GM12891 (cell line): ENCODE measurements at regions not wholly inside any gene's neighbourhood (a gene's known extent, or its start where the extent isn't known, plus 50 kb on each side); places are given as distances from the start of the nearest gene placed in this dataset.
A peak's percentile ranks its signal among the peaks of the same experiment; 100 is the strongest.

ENCODE experiments used
- DNase-seq: peaks from one replicate; pipeline ENCODE4 v3.0.0; 2011; ENCODE audit warnings: low spot score; ENCODE audit not compliant: insufficient read length
- FAIRE-seq: peaks from 2 replicates; lab custom pipeline; 2011; peaks lifted over from hg19 to GRCh38; lab: Jason Lieb, UNC
- PAX5 ChIP-seq: IDR thresholded peaks from 2 replicates; pipeline ENCODE4 v1.6.1; 2011; ENCODE audit warnings: low read length, moderate library complexity, mild to moderate bottlenecking; ENCODE audit not compliant: insufficient read depth, severe bottlenecking
- POLR2A ChIP-seq: IDR thresholded peaks from 2 replicates; pipeline ENCODE4 v1.6.1; 2011; ENCODE audit warnings: low read depth, low read length, control low read depth
- POLR2AphosphoS5 ChIP-seq: IDR thresholded peaks from 2 replicates; pipeline ENCODE4 v1.6.1; 2011; ENCODE audit warnings: low read depth, low read length, control low read depth
- POU2F2 ChIP-seq: IDR thresholded peaks from 2 replicates; pipeline ENCODE4 v1.6.1; 2011; ENCODE audit warnings: low read depth, mild to moderate bottlenecking, control low read depth, low read length, moderate library complexity
- SPI1 ChIP-seq: IDR thresholded peaks from 2 replicates; pipeline ENCODE4 v1.6.1; 2011; ENCODE audit warnings: low read depth, low read length, control low read depth
- TAF1 ChIP-seq: IDR thresholded peaks from 2 replicates; pipeline ENCODE4 v1.6.1; 2011; ENCODE audit warnings: low read depth, low read length, control low read depth

DNA sequence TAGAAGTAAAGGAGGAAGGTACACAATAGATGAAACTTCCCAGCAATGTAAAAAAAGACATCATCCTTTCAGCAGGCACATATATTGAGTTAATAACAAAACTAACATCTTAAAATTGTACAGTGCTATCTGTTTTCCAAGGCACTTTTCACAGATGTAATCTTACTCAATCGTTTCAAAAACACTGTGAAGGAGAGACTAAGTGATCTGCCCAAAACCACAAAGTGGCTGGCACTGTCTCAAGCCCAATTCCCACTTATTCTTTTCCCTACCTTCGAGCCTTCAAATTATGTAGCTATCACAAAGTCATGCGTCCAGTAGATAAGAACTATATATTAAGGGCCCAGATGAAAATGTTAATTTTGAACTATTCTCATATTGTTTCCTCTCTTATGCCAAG, 193.6 kb upstream of the RASSF8 start:
- no peak for DNase-seq
- FAIRE-seq, result no peak
- TF ChIP-seq TAF1 (no peak), SPI1 (no peak), POLR2A (no peak)

DNA sequence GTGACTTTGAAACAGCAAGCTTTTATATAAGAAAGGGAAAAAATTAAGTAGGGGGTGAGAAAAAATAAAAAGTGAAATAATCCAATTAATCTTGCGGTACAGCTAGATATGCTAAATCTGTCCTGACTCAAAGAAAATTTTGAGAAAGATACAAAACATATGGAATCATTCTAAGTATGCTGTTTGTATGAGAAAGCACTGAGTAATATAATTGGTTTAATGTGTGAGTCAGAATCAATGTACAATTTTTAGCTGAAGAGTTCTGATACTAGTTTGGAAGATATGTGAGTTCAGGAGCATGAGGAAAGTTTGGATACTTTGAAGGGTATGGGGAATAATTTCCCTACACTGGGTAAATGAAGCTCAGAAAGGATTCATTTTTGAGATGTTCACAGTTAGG, 190.9 kb upstream of the RASSF8 start:
- DNase-seq (no peak), FAIRE-seq (no peak)
- no peak for TF ChIP-seq POLR2AphosphoS5
- no peak for TF ChIP-seq POLR2A
- no peak for TF ChIP-seq SPI1
- no peak for TF ChIP-seq POU2F2
- no peak for TF ChIP-seq TAF1
- no peak for TF ChIP-seq PAX5

DNA sequence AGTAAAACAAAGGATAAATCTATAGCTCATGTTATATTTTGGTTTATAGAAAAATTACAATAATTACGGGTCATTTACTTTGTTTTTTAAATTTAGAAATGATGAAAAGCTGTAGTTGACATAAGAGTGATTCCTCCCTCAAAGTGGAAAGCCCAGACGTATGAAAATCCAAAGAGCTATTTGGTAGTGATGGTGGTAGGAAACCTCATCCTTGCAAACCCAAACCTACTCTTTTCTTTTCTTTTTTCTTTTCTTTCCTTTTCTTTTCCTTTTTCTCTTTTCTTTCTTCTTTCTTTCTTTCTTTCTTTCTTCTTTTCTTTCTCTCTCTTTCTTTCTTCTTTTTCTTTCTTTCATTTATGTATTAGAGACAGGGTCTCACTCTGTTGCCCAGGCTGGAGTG, 190.3 kb upstream of the RASSF8 start:
- FAIRE-seq (no peak), DNase-seq (no peak)
- TF ChIP-seq POU2F2 (no peak), POLR2A (no peak), POLR2AphosphoS5 (no peak), SPI1 (no peak), TAF1 (no peak), PAX5 (no peak)

DNA sequence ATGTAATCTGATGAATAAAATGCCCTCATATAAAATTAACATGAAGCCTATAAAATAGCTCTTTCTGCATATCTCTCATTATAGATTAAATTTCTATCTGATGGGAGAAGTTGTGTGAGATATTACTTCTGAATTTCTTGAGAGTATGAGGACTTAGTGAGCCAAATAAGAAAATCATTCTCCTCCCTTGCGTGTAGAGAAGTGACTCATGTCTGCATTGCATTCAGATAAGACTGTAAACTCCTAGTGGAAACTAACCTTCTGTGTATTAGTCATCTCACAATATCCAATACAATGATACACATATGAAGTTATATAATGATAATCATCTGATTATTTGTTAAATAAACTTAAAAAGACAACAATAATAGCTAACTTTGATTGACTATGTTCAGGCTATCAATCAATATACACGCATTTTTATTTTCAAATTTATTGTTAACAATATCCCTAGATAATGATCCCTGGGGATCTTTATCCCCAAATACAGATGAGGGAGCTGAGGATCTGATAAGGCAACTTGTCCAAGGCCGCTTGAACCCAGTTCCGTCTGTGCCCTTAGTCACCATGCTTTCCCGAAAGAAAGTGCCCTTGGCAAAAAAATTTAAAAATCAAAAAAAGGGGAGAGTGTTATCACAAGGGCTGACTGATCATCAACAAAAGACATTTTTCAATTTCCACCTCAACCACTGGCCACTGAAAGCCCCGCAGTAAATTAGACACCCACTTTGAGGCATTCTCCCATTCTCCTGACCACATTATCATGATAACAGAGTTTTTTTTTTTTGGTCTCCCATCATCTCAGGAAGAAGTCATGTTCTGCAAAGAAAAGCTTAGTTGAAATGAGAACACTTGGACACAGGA, 189.2 kb upstream of the RASSF8 start:
- DNase-seq (no peak), FAIRE-seq (no peak)
- no peak for TF ChIP-seq TAF1
- no peak for TF ChIP-seq PAX5
- TF ChIP-seq POLR2AphosphoS5, result no peak

DNA sequence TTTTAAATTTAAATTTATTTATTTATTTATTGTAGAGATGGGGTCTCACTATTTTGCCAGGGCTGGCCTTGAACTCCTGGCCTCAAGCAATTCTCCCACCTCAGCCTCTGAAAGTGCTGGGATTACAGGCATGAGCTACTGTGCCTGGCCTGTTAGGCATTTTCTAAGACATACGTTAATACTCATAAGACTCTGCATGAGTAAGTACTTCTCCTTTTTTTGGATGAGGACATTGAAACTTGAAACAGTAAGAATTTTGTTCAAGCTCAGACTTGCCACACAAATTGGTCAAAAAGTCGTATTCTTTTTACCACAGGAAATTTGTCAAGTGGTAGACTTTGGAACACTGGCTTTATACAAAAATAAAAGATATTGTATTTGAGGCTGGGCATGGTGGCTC, 187.4 kb upstream of the RASSF8 start:
- FAIRE-seq, result no peak
- DNase-seq, result no peak
- TF ChIP-seq POU2F2 (no peak), POLR2A (no peak), SPI1 (0 out of 2 replicates have a peak, but pooled peaks have one; percentile 22), POLR2AphosphoS5 (no peak), PAX5 (no peak)

DNA sequence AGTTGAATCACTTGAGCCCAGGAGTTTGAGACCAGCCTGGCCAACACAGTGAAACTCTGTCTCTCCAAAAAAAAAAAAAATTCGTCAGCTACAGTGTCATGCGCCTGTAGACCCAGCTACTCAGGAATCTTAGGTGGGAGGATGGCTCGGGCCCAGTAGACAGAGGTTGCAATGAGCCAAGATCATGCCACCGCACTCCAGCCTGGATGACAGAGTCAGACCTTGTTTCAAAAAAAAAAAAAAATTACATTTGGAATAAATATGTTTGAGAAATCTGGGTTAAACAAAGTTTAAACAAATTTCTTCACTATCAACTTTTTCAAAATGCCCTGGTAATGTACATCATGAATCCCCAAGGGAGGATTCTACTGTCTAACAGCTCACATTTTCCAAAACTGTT, 187.0 kb upstream of the RASSF8 start:
- no peak for FAIRE-seq
- DNase-seq, result no peak
- TF ChIP-seq PAX5 (no peak), POLR2AphosphoS5 (no peak), SPI1 (no peak), POLR2A (no peak), POU2F2 (no peak), TAF1 (no peak)

DNA sequence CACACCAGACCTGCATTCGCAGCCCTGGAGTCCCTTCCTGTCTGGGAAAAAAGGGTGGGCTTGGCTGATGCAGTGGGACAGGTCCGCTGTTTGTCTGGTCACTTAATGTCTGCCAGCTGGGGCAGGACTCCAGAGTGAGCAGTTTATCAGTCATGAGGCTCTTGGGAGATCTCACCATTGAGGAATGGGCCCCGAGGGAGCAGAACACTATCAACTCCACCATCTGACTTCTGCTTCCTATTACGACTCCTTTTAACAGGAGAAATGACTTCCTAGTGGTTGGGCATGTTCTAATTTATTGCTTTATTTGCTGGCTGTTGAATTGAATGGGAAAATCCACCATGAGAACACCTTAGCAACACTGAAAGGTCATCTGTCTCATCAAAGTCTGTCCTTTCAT, 182.5 kb upstream of the RASSF8 start:
- FAIRE-seq (no peak), DNase-seq (no peak)
- TF ChIP-seq PAX5 (no peak), POLR2AphosphoS5 (no peak), POLR2A (no peak)

DNA sequence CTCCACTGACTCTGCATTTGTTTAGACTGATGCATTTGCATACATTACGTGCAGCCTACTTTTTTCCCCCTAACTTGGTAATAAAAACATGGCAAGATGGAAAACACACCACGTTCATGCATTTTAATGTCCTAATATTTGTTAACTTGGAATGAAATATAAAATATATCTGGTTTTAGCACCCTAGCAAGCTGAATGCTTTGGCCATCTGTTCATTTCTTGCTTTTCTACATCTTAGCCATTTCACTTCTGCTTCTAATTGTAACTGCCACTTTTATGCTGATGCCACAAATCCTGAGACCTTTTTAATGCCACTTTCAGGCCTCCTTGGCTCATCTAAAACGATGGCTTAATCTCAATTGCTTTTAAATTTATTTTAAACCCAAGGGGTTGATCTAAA, 177.7 kb upstream of the RASSF8 start:
- no peak for FAIRE-seq
- no peak for TF ChIP-seq POU2F2
- no peak for TF ChIP-seq PAX5
- TF ChIP-seq SPI1, result no peak
- TF ChIP-seq POLR2A, result no peak
- no peak for TF ChIP-seq TAF1
- TF ChIP-seq POLR2AphosphoS5, result no peak
- DNase-seq, result no peak

DNA sequence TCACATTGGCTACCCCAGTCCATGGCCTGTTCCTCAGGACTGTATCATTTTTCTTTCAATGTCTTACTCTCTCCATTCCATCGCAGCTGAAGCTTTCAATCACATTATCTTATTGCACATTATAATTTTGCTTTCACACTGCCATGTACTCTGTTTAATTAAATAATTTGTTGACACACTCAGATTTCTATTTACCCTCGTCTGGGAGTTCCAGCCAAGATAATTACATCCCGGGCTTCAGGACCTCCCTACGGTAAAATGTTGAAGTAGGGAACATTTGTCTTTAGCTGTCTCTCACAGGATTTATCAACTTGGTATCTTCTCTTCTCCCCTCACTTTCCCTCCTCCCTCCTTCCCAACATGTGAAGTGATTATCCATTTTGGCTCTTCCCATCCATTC, 177.2 kb upstream of the RASSF8 start:
- TF ChIP-seq POLR2A, result no peak
- TF ChIP-seq SPI1, result no peak
- TF ChIP-seq TAF1, result no peak
- TF ChIP-seq POU2F2, result no peak
- TF ChIP-seq PAX5, result no peak
- TF ChIP-seq POLR2AphosphoS5, result no peak
- DNase-seq (no peak), FAIRE-seq (no peak)

DNA sequence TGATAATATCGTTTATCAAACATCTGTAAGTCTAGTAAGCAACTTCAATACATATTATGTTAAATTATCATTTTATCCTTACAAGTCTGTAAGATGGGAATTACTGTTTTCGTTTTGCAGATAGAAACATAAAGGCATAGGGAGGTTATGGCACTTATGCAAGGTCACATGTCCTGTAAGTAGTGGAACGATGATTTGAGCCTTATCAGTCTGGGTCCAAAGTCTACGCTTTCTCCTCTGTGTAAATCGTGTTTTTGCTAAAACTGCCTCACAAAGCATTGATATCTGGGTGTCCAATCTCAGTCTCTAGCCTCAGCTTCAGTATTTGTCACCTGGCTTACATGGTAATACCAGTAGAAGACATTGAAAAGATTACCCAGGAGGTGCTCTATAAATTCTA, 174.9 kb upstream of the RASSF8 start:
- FAIRE-seq (no peak), DNase-seq (no peak)
- TF ChIP-seq POLR2AphosphoS5 (no peak), POU2F2 (no peak), PAX5 (no peak), SPI1 (no peak), TAF1 (no peak), POLR2A (no peak)
